Choroid plexus epithelial cell (primary cell): ENCODE measurements at regions not wholly inside any gene's neighbourhood (a gene's known extent, or its start where the extent isn't known, plus 50 kb on each side); places are given as distances from the start of the nearest gene placed in this dataset.

Experiments used
- DNase-seq: peaks from one replicate; pipeline ENCODE4 v3.0.0-alpha.2; 2010; ENCODE audit warnings: low read depth
- H3K4me3 ChIP-seq: 2 replicates; pipeline ENCODE4 v1.5.1; 2011; ENCODE audit warnings: low read depth, mild to moderate bottlenecking, control low read depth, low read length, moderate library complexity
- CTCF ChIP-seq: conservative IDR thresholded peaks from 2 replicates; pipeline ENCODE4 v1.5.1; 2011; ENCODE audit warnings: low read depth, mild to moderate bottlenecking, control low read depth, inconsistent platforms, low read length, moderate library complexity

DNA sequence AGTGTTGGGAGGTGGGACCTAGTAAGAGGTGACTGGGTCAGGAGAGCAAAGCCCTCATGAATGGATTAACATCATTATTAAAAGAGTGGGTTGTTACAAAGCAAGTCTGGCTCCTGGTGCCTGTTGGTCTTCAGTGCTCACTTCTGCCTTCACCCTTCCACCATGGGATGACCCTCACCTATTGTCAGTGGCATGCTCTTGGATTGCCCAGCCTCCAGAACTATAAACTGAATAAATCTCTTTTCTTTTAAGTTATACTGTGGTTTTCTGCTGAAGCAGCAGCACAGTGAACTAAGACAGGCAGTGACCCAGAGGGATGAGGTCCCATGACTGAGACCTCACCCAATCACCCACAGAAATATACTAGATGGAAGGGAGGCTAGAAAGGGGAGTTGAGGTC is 57.5 kb upstream of the ATL2 start:
- no peak for TF ChIP-seq CTCF
- DNase-seq: no peak
- H3K4me3 ChIP-seq: no peak overlapping the region

DNA sequence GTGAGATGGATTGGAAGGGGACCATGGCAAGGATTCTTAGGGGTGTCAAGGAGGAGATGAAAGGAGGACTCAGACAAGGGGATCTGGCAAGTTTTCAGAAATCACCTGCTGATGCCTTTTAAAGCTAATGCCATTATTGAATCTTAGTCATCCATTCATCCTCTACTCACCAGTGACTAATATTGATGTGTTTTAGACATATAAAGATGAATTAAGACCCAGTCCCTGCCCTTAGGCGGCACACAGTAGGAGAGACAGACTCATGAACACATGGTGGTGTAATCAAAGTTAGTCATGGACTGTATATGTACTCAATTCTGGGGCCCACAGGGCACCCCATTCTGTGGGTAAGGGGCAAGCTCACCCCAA is 56.5 kb upstream of the ATL2 start:
- no peak for DNase-seq
- H3K4me3 ChIP-seq: no peak overlapping the region
- no peak for TF ChIP-seq CTCF

DNA sequence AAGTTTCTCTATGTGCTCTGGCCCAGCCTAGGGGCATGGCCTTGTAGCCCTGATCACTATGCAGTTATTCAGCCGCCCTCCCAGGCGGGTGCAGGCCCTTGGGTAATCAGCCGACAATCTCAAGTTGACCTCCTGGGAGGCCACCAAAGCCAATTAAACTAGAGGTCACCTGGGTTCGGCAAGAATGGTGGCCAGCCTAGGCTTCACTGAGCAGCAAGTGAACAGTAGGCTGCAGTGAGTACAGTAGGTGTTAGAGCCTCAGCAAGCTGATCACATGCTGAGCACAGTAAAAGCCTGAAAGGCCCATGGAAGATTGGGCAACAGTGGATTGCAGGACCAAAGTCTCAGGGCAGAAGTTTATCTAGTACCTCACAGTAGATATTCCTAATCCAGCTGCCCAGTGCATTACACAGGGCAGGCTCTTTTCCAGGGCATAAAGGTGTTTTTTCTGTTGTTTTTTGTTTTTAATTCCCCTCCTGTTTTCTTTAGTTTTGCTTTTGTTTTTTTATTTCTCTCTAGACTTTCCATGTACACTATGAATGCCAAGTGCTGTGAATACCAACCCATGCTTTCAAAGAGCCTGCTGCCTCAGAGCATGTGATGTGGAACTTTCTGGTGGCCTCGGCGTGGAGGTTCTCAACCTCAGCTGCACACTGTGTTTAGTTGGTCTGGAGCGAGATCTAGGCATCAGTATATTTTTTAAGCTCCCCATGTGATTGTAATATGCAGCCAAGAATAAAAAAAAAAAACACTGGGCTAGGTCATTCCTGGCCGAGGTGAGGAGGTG is 55.9 kb upstream of the ATL2 start:
- H3K4me3 ChIP-seq: no peak overlapping the region
- peak; percentile 26 for DNase-seq
- no peak for TF ChIP-seq CTCF

- H3K4me3 ChIP-seq: no peak overlapping the region
- no peak for DNase-seq
- TF ChIP-seq CTCF: no peak
Measured at GRCh38 chr2:38430597-38431207, 53.6 kb upstream of the ATL2 start.

DNA sequence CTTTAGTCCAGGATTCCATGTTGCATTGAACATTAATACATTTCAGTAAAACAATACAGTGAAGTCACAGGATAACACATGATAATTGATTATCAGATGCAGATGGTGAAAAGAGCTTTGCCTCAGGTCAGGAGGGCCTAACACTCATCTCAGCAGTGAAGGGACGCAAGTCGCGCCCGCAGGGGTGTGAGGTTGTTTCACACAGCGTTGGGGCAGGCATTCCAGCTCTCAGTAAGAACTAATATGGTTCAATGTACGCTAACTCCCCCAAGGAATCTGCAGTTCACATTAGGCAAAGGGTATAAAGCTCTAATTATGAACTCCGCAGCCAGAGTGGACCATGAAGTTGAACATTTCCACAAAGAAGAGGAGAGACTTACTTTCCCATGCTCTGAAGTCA is 53.1 kb upstream of the ATL2 start:
- no peak overlapping the region for H3K4me3 ChIP-seq
- no peak for TF ChIP-seq CTCF
- DNase-seq: no peak

DNA sequence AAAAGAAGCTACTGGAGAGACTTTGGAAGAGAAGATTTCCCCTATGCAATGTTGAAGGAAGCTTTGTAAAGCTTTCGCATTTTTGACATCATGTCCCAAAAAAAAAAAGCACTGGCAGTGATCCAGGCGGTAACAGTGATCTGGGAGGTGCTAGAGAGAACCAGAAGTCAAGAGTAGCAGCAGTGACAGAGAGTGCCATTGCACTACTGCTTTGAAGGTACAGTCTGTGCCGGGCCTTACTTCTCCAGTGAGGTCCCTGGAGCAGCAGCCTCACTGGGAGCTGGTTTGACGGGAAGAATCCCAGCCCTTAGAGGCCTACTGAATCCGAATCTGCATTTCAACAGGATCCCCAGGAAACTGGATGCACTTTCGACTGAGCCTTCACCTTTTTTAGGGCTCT is 50.9 kb upstream of the ATL2 start:
- DNase-seq: no peak
- no peak for TF ChIP-seq CTCF
- H3K4me3 ChIP-seq: no peak overlapping the region

DNA sequence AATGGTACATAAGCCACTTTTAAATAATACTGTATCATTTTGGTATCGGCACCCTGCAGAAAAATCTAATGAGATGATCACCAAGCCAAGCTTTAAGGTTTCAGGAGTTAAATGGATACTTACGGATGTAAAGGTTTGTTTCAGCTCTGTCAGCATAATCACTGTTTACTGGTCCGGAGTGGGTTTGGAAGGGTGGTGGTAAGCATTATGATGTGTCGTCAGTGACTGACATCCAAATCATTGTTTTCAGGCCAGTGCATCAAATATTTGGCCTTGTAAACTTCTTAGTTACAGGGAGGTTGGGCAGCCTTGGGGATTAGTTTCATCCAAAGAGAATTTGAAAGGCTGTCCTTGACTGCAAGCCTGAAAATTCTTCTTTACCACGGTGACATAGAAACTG is 50.0 kb upstream of the ATL2 start:
- DNase-seq: no peak
- H3K4me3 ChIP-seq: no peak overlapping the region
- no peak for TF ChIP-seq CTCF
